Fibroblast of lung (primary cell): ENCODE measurements at regions not wholly inside any gene's neighbourhood (a gene's known extent, or its start where the extent isn't known, plus 50 kb on each side); places are given as distances from the start of the nearest gene placed in this dataset.

Experiments
- DNase-seq, 2 donors: peaks; one replicate each; pipeline versions ENCODE4 v3.0.0 to v3.0.0-alpha.2; 2010; ENCODE audit warnings: low read depth in 2 of 2
- H2AFZ ChIP-seq: 2 replicates; pipeline ENCODE4 v1.5.1; 2012; ENCODE audit warnings: low read length, control low read depth, inconsistent platforms
- H3K27ac ChIP-seq: 2 replicates; pipeline ENCODE4 v1.5.1; 2011; ENCODE audit warnings: low read length, control low read depth; ENCODE audit not compliant: insufficient read depth
- H3K27me3 ChIP-seq: 2 replicates; pipeline ENCODE4 v1.5.1; 2011; ENCODE audit warnings: mild to moderate bottlenecking, low read length; ENCODE audit not compliant: control insufficient read depth, insufficient read depth
- H3K36me3 ChIP-seq: 2 replicates; pipeline ENCODE4 v1.5.1; 2011; ENCODE audit warnings: low read length; ENCODE audit not compliant: control insufficient read depth, insufficient read depth
- H3K4me1 ChIP-seq: 2 replicates; pipeline ENCODE4 v1.5.1; 2011; ENCODE audit warnings: low read length; ENCODE audit not compliant: control insufficient read depth, insufficient read depth; ENCODE audit errors: extremely low read depth
- H3K4me2 ChIP-seq: 2 replicates; pipeline ENCODE4 v1.5.1; 2011; ENCODE audit warnings: low read length, control low read depth; ENCODE audit not compliant: insufficient read depth; ENCODE audit errors: extremely low read depth
- H3K4me3 ChIP-seq, 4 experiments: fragments of 200-600 bp in 1 of 4; sonication (generic) in 1 of 4; replicated peaks in 1 of 4; 2 replicates each; pipeline ENCODE4 v1.5.1; 2011 to 2016; ENCODE audit warnings: low read length in 4 of 4, low read depth in 3 of 4, mild to moderate bottlenecking in 3 of 4, control low read depth in 2 of 4, inconsistent platforms in 1 of 4, mixed read lengths in 1 of 4; ENCODE audit not compliant: insufficient read depth in 1 of 4; ENCODE audit errors: control extremely low read depth in 1 of 4
- H3K79me2 ChIP-seq: 2 replicates; pipeline ENCODE4 v1.5.1; 2012; ENCODE audit warnings: mild to moderate bottlenecking, low read length, inconsistent platforms; ENCODE audit not compliant: control insufficient read depth, insufficient read depth
- H3K9ac ChIP-seq: 2 replicates; pipeline ENCODE4 v1.5.1; 2011; ENCODE audit warnings: mild to moderate bottlenecking, low read length, control low read depth; ENCODE audit not compliant: insufficient read depth
- H3K9me3 ChIP-seq: 2 replicates; pipeline ENCODE4 v1.5.1; 2012; ENCODE audit warnings: low read depth, low read length; ENCODE audit not compliant: control insufficient read depth, insufficient read depth
- H4K20me1 ChIP-seq: 2 replicates; pipeline ENCODE4 v1.5.1; 2011; ENCODE audit warnings: low read length; ENCODE audit not compliant: control insufficient read depth, insufficient read depth; ENCODE audit errors: extremely low read depth
- EZH2 ChIP-seq: IDR thresholded peaks from 2 replicates; pipeline ENCODE4 v1.5.1; 2012; ENCODE audit warnings: low read length, control low read depth, mild to moderate bottlenecking; ENCODE audit errors: missing control alignments
- TF ChIP-seq, protein P1 (sequence below), 2 donors: IDR thresholded peaks in 1 of 2; conservative IDR thresholded peaks in 1 of 2; 1 replicate in 1 of 2; 2 replicates in 1 of 2; pipeline ENCODE4 v1.5.1; 2011 to 2012; ENCODE audit warnings: low read length in 2 of 2, control low read depth in 1 of 2, inconsistent platforms in 1 of 2, low read depth in 1 of 2, mild to moderate bottlenecking in 1 of 2

DNA sequence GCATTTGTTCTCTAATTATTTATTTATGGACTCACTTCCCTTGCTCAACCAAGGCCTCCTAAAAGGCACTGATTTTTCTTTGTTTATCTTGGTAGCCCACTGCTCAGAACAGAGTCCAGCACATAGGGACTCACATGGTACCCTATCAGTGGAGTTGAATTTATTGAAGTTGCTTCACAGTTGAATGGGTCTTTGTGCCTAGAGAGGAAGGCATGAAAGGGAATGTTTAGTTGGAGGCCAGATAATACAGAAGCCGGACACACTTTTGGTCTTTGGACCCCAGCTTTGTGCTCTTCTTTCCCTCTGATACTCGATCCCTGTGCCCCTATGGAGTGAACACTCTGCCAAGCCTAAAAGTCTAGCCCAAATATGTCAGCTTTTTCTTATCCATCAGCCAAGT, 429.0 kb downstream of the PRDM2 start:
- Histone ChIP-seq H3K4me1 (no peaks in the 10 kb centered on the region), H3K36me3 (no peaks in the 10 kb centered on the region), H3K27ac (no peak overlapping the region), H3K79me2 (no peaks in the 10 kb centered on the region), H3K4me2 (no peak overlapping the region), H3K27me3 (no peaks in the 10 kb centered on the region), H4K20me1 (no peaks in the 10 kb centered on the region), H2AFZ (no peak overlapping the region), H3K4me3 (no peak overlapping the region), H3K9ac (no peak overlapping the region), H3K9me3 (no peaks in the 10 kb centered on the region)
- DNase-seq: no peak
- TF ChIP-seq, protein P1, sequence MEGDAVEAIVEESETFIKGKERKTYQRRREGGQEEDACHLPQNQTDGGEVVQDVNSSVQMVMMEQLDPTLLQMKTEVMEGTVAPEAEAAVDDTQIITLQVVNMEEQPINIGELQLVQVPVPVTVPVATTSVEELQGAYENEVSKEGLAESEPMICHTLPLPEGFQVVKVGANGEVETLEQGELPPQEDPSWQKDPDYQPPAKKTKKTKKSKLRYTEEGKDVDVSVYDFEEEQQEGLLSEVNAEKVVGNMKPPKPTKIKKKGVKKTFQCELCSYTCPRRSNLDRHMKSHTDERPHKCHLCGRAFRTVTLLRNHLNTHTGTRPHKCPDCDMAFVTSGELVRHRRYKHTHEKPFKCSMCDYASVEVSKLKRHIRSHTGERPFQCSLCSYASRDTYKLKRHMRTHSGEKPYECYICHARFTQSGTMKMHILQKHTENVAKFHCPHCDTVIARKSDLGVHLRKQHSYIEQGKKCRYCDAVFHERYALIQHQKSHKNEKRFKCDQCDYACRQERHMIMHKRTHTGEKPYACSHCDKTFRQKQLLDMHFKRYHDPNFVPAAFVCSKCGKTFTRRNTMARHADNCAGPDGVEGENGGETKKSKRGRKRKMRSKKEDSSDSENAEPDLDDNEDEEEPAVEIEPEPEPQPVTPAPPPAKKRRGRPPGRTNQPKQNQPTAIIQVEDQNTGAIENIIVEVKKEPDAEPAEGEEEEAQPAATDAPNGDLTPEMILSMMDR (conservative IDR thresholded peaks at IDR 0.05 in 1 of 2, IDR thresholded peaks at IDR 0.05 in 1 of 2; ENCODE audit: low read depth in 1 of 2, low read length in 2 of 2): no peak
- TF ChIP-seq EZH2: no peak

DNA sequence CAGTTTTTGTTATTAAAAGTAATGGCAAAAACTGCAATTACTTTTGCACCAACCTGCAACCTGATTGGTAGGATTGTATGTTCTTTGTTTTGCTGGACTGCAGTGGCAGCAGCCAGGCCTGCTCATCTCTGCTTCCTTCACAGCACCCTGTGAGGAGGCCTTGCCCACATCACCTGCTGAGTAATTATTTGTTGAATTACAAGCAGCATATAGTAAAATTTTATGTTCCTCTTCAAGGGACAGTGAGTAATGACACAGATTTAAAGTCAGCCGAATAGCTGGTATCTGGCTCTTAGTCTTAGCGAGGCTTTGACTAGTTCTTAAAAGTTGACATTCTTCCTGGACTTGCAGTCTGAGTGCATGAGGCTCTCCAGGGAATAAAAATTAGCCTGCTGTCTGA, 435.1 kb downstream of the PRDM2 start:
- TF ChIP-seq, protein P1 (conservative IDR thresholded peaks at IDR 0.05 in 1 of 2, IDR thresholded peaks at IDR 0.05 in 1 of 2; ENCODE audit: low read depth in 1 of 2, low read length in 2 of 2): no peak
- TF ChIP-seq EZH2: no peak
- no peak overlapping the region for H3K9ac ChIP-seq
- no peak overlapping the region for H2AFZ ChIP-seq
- H3K9me3 ChIP-seq: no peaks in the 10 kb centered on the region
- H3K27me3 ChIP-seq: no peaks in the 10 kb centered on the region
- H3K4me1 ChIP-seq: no peaks in the 10 kb centered on the region
- DNase-seq: no peak
- H3K36me3 ChIP-seq: no peaks in the 10 kb centered on the region
- H3K79me2 ChIP-seq: no peaks in the 10 kb centered on the region
- no peak overlapping the region for H3K4me3 ChIP-seq
- H3K4me2 ChIP-seq: no peak overlapping the region
- no peaks in the 10 kb centered on the region for H4K20me1 ChIP-seq
- no peak overlapping the region for H3K27ac ChIP-seq

DNA sequence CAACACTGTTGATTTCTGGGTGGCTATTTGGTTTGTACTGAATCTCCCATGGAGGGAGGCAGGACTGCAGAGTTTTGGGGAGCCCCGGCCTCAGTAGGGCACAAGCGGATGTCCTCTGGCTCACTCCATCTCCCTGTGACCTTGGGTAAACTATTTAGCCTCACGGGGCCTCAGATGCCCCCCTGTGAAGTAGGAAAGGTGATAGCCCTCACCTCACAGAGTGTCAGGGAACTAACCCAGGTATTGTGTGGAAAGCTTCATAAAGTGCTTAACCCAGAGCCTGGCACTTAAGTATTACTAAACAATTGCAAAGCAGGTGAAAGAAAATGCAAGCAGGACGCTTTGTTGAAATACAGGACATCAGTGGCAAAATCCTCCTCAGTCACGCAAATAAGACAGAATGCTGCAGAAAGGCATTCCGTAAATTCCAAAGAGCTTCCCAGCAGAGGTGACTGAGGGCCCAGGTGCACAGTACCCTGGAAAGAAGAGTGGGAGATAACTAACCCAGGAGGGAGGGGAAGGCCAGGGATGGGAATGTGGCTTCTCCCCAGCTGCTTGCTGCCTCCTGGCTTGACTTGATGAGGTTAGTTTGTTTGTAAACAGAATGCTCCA, 436.3 kb downstream of the PRDM2 start:
- Histone ChIP-seq H3K4me3 (no peak overlapping the region), H3K9ac (no peak overlapping the region), H3K79me2 (no peaks in the 10 kb centered on the region), H2AFZ (no peak overlapping the region), H3K9me3 (no peaks in the 10 kb centered on the region), H4K20me1 (no peaks in the 10 kb centered on the region), H3K27ac (no peak overlapping the region), H3K4me2 (no peak overlapping the region), H3K4me1 (no peaks in the 10 kb centered on the region), H3K36me3 (no peaks in the 10 kb centered on the region), H3K27me3 (no peaks in the 10 kb centered on the region)
- DNase-seq: no peak
- no peak for TF ChIP-seq EZH2
- TF ChIP-seq, protein P1 (conservative IDR thresholded peaks at IDR 0.05 in 1 of 2, IDR thresholded peaks at IDR 0.05 in 1 of 2; ENCODE audit: low read depth in 1 of 2, low read length in 2 of 2): no peak
